ENCODE measurements at regions not wholly inside any gene's neighbourhood (a gene's known extent, or its start where the extent isn't known, plus 50 kb on each side); places are given as distances from the start of the nearest gene placed in this dataset.

- WGBS (ENCODE audit: low lambda C conversion rate) = 0% methylated on average over 1 of the region's 1 CpG
- H3K9me2 ChIP-seq = no peaks in the 10 kb centered on the region
- H3K27ac ChIP-seq (ENCODE audit: low read depth in 2 of 2, low read length in 1 of 2) = no peak overlapping the region
- H3K4me1 ChIP-seq (ENCODE audit: control insufficient read depth in 1 of 2, insufficient read depth in 2 of 2, low read depth in 1 of 2, low read length in 1 of 2) = peaks cover 2 to 8% of the 10 kb centered on the region in 2 experiments; a peak in 2 of 4 replicates
- peaks cover 5% of the 10 kb centered on the region for H3F3A ChIP-seq (replicated peaks; ENCODE audit: insufficient read depth)
- H3K9ac ChIP-seq = no peak overlapping the region
- H3K4me3 ChIP-seq (ENCODE audit: low read depth in 2 of 2, low read length in 1 of 2) = no peak overlapping the region
- H3K36me3 ChIP-seq (replicated peaks in 1 of 2; ENCODE audit: control insufficient read depth in 1 of 2, insufficient read depth in 2 of 2, low read length in 1 of 2) = no peaks in the 10 kb centered on the region
- H2AFZ ChIP-seq (ENCODE audit: low read depth) = no peak overlapping the region
- ChIA-PET CTCF (no interaction called here), POLR2A (no interaction called here)
- no peaks in the 10 kb centered on the region for H4K20me1 ChIP-seq (ENCODE audit: insufficient read depth)
- H3K4me2 ChIP-seq = no peak overlapping the region
- no peak for TF ChIP-seq RAD21 (IDR thresholded peaks at IDR 0.05; ENCODE audit: low read length)
- TF ChIP-seq CTCF (IDR thresholded peaks at IDR 0.05) = no peak
- no peak for TF ChIP-seq PBX3 (IDR thresholded peaks at IDR 0.05)
- TF ChIP-seq GABPA (IDR thresholded peaks at IDR 0.05; ENCODE audit: low read depth) = no peak
- TF ChIP-seq MAX (IDR thresholded peaks at IDR 0.05; ENCODE audit: low read depth) = no peak
- no peak for TF ChIP-seq NRF1 (IDR thresholded peaks at IDR 0.05; ENCODE audit: low read depth, low read length)
- no peak for TF ChIP-seq SMC3 (IDR thresholded peaks at IDR 0.05; ENCODE audit: low read depth, low read length)
- no peak for TF ChIP-seq GATA2 (CRISPR knock-in tag; IDR thresholded peaks at IDR 0.05)
- TF ChIP-seq TCF12 (IDR thresholded peaks at IDR 0.05) = no peak
- no peak for TF ChIP-seq IRF3 (IDR thresholded peaks at IDR 0.05; ENCODE audit: low read depth, low read length)
- TF ChIP-seq POLR2AphosphoS5 (IDR thresholded peaks at IDR 0.05; ENCODE audit: low read depth, low read length) = no peak
- DNase-seq = no peak
- H3K79me2 ChIP-seq (ENCODE audit: insufficient read depth) = no peaks in the 10 kb centered on the region
- H3K9me3 ChIP-seq = no peaks in the 10 kb centered on the region
- no peaks in the 10 kb centered on the region for H3K27me3 ChIP-seq (ENCODE audit: insufficient read depth)
Observed at GRCh38 chr13:72139192-72139591, 272.2 kb upstream of the DACH1 start.

GRCh38 chr13:72132075-72132474 is 265.1 kb upstream of the DACH1 start:
- H3K27me3 ChIP-seq (ENCODE audit: insufficient read depth) = no peaks in the 10 kb centered on the region
- DNase-seq = no peak
- H3K4me2 ChIP-seq = no peak overlapping the region
- H3K36me3 ChIP-seq (replicated peaks in 1 of 2; ENCODE audit: control insufficient read depth in 1 of 2, insufficient read depth in 2 of 2, low read length in 1 of 2) = no peaks in the 10 kb centered on the region
- ChIA-PET CTCF (no interaction called here), POLR2A (no interaction called here)
- H4K20me1 ChIP-seq (ENCODE audit: insufficient read depth) = no peaks in the 10 kb centered on the region
- no peaks in the 10 kb centered on the region for H3K9me2 ChIP-seq
- no peaks in the 10 kb centered on the region for H3F3A ChIP-seq (replicated peaks; ENCODE audit: insufficient read depth)
- 53% methylated on average over 2 of the region's 2 CpGs for WGBS (ENCODE audit: low lambda C conversion rate)
- H3K9me3 ChIP-seq = no peaks in the 10 kb centered on the region
- H3K9ac ChIP-seq = no peak overlapping the region
- no peak overlapping the region for H3K27ac ChIP-seq (ENCODE audit: low read depth in 2 of 2, low read length in 1 of 2)
- H3K4me3 ChIP-seq (ENCODE audit: low read depth in 2 of 2, low read length in 1 of 2) = no peak overlapping the region
- H3K4me1 ChIP-seq (ENCODE audit: control insufficient read depth in 1 of 2, insufficient read depth in 2 of 2, low read depth in 1 of 2, low read length in 1 of 2) = peaks cover 0 to 3% of the 10 kb centered on the region in 2 experiments; a peak in 1 of 4 replicates
- no peak overlapping the region for H2AFZ ChIP-seq (ENCODE audit: low read depth)
- no peaks in the 10 kb centered on the region for H3K79me2 ChIP-seq (ENCODE audit: insufficient read depth)
- TF ChIP-seq USF1 (IDR thresholded peaks at IDR 0.05; ENCODE audit: borderline replicate concordance, low read depth) (no peak), RAD21 (IDR thresholded peaks at IDR 0.05; ENCODE audit: low read length) (no peak), REST (IDR thresholded peaks at IDR 0.05; ENCODE audit: low read depth, low read length) (no peak), FOXM1 (IDR thresholded peaks at IDR 0.05; ENCODE audit: low read depth) (no peak), RCOR1 (IDR thresholded peaks at IDR 0.05; ENCODE audit: low read length) (no peak), GABPA (IDR thresholded peaks at IDR 0.05; ENCODE audit: low read depth) (no peak), MEF2A (IDR thresholded peaks at IDR 0.05; ENCODE audit: borderline replicate concordance, low read depth) (no peak), MXI1 (IDR thresholded peaks at IDR 0.05; ENCODE audit: low read depth, low read length) (no peak), ELF1 (IDR thresholded peaks at IDR 0.05) (no peak), CHD2 (IDR thresholded peaks at IDR 0.05; ENCODE audit: low read length, partially characterized antibody) (no peak)

Measured in SK-N-SH (cell line).